ENCODE measurements at regions not wholly inside any gene's neighbourhood (a gene's known extent, or its start where the extent isn't known, plus 50 kb on each side); places are given as distances from the start of the nearest gene placed in this dataset.

DNA sequence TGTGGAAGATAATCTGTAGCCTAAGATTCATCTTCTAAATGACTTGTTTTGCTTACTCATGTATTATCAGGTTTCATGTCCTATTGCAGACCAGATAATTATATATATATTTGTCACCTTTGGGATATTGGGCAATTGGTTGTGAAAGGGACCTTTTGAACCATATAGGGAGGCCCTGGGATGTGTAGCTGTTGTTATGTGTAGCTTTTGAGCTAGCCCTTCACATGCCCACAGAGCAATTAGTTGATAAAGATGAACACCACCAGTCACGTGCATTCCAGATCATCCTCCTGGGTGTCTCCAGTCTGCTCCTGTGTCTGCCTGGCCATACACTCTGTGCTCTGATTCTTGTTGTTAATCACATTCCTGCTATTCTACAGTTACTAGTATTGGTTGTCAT is 431.2 kb upstream of the FBXO33 start:
- TF ChIP-seq YY1 (IDR thresholded peaks at IDR 0.05; ENCODE audit: insufficient read depth, insufficient read length) (no peak), SUZ12 (IDR thresholded peaks at IDR 0.05; ENCODE audit: extremely low read depth, insufficient read depth, insufficient read length) (no peak), ZNF274 (IDR thresholded peaks at IDR 0.05; ENCODE audit: low read depth, low read length) (no peak)
